ENCODE measurements at regions not wholly inside any gene's neighbourhood (a gene's known extent, or its start where the extent isn't known, plus 50 kb on each side); places are given as distances from the start of the nearest gene placed in this dataset.
A peak's percentile ranks its signal among the peaks of the same experiment; 100 is the strongest.
"Not testable (repeated sequence)": the region's sequence is repeated elsewhere in the genome, so short reads cannot be mapped to it uniquely, and the experiment has no call there.

DNA sequence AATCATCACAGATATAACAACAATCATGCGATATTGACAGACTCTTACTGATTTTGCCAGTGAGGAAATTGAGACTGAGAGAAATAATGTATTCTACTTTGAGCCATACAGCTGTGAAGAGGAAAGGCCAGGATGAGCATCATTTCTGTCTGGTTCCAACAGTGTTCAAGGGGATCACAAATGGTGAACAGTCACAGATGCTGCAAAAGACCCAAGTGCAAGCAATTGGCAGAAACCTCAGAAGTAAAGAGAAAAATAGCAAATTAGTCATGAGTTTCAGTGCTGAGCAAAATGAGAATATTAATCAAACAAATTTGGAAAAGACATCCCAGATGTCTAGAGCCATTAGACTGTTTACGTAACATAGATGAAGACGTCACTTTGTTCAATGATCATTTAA is 114.1 kb downstream of the RAB38 start:
- no peak for DNase-seq

GRCh38 chr11:88059326-88059725 is 115.9 kb downstream of the RAB38 start:
- no peak for DNase-seq

- DNase-seq, result no peak
These were observed 123.8 kb downstream of the RAB38 start for GRCh38 chr11:88051396-88051795.

- DNase-seq, result no peak
These were observed 125.0 kb downstream of the RAB38 start for GRCh38 chr11:88050247-88050646.

DNA sequence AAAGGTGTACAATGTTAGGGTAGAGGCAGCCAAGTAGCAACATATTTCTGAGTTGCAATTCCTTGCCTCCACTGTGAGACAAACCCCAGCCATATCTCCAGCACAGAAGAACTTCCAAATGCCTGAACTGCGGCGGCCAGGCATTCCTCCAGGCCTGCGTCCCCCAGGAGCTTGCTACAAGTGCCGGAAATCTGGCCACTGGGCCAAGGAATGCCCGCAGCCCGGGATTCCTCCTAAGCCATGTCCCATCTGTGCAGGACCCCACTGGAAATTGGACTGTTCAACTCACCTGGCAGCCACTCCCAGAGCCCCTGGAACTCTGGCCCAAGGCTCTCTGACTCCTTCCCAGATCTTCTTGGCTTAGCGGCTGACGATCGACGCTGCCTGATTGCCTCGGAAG is 130.0 kb downstream of the RAB38 start:
- not testable (repeated sequence) for DNase-seq

DNA sequence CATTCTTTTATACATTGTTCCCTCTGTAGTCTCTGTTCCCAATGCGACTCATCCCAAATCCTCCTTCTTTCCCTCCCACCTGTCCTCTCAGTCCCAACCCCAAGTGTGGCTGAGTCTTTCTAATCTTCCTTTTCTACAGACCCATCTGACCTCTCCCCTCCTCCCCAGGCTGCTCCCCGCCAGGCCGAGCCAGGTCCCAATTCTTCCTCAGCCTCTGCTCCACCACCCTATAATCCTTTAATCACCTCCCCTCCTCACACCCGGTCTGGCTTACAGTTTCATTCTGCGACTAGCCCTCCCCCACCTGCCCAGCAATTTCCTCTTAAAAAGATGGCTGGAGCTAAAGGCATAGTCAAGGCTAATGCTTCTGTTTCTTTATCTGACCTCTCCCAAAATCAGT is 130.6 kb downstream of the RAB38 start:
- not testable (repeated sequence) for DNase-seq

DNA sequence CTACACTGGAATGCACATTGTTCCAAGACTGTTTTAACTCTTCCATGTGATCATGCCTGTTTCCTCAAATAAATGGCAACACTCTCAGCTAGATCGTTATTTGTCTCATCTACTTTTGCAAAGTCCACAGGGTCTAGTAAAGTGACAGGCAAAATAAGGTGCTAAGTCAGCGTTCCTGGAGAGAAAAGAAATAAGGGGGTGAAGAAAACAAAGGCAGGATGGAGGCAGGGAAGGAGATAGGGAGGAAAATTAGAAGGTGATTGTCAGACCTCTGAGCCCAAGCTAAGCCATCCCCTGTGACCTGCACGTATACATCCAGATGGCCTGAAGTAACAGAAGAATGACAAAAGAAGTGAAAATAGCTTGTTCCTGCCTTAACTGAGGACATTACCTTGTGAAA is 132.1 kb downstream of the RAB38 start:
- DNase-seq, result no peak

- no peak for DNase-seq
These were observed 132.6 kb downstream of the RAB38 start for GRCh38 chr11:88042647-88043046.

DNA sequence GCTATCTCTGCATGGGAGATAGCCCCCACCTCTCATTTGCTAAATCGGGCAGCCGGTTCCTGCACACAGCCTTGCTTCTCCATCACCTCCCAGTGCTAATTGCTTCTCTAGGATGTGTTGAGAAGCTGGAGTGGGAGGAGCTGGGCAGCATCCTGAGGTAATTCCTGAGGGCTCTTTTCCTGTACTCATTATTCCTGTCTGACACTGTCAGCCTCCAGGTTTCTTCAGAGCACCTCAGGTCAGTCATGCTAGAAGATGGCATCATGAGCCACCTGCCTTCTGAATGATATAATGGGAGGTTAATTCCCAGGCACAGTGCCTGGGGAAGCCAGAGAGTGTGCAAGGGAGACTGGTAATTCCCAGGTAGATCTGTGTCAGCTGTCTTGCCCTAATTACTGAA is 133.0 kb downstream of the RAB38 start:
- no peak for DNase-seq

GRCh38 chr11:88041679-88042078 is 133.6 kb downstream of the RAB38 start:
- no peak for DNase-seq

DNA sequence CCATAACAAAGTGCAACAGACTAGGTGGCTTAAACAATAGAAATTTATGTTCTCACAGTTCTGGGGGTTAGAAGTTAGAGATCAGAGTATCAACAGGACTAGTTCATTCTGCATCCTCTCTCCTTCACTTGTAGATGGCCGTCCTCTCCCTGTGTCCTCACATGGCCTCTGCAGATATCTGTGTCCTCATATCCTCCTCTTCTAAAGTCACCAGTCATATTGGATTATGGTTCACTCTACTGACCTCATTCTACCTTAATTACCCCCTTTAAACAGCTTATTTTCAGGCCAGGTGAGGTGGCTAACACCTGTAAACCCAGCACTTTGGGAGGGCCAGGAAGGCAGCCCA is 135.1 kb downstream of the RAB38 start:
- no peak for DNase-seq

GRCh38 chr11:88039476-88040147 is 135.6 kb downstream of the RAB38 start:
- no peak for DNase-seq

GRCh38 chr11:88038063-88038462 is 137.2 kb downstream of the RAB38 start:
- DNase-seq, result no peak

GRCh38 chr11:88036701-88037100 is 138.5 kb downstream of the RAB38 start:
- DNase-seq, result no peak

DNA sequence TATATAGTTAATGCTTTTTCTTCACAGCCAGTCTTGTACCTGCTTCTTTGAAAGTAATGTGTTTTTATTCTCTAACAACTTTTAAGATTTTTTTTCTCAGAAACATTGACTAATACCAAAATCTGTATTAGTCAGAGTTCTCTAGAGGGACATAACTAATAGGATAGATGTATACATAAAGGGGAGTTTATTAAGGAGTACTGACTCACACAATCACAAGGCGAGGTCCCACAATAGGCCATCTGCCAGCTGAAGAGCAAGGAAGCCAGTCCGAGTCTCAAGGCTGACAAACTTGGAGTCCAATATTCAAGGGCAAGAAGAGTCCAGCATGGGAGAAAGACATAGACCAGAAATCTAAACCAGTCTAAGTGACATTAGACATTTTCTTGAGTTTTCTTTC is 140.0 kb downstream of the RAB38 start:
- DNase-seq, result no peak

DNA sequence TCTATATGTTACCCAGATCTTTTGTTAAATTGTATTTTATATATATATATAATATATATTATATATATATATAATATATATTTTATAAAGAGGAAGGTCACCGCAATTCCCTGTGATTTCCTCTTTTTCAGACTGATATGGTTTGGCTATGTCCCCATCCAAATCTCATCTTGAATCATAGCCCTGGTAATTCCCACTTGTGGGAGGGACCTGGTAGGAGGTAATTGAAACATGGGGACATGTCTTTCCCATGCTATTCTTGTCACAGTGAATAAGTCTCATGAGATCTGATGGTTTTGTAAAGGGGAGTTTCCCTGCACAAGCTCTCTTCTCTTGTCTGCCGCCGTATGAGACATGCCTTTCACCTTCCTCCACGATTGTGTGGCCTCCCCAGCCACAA is 157.6 kb downstream of the RAB38 start:
- DNase-seq, result no peak

DNA sequence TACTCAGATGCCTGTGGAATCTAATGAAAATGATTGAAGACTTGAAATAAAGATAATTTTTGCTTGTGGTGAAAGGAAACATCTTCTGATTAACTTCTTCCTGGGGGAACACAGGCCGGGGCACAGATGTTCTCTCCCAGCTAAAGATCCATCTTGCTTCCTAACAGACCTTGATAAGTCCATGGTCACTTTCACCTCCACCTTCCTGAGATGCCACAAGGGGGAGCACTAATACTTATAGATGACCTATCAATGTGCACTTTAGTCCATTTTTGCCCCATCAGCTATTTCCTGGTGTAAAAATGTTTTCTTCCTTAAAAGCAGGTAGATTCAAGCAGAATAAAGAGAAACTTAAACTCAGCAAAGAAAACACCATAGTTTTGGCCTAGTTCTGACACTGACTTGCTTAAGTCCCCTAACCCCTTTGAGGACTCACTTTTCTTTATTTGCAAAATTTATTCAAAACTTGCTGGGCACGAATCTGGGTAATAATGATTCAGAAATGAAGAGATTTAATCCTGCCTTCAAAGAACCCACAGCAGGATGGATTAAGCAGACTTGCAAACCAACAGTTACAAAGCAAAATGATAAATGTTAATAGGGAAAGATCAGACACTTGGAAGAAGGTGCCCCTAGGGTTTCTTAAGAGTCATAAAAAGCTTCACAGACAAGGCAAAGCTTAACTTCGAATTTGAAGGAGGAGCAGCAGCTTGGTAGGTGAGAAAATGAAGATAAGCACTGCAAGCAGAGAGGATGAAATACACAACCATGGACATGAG is 158.7 kb downstream of the RAB38 start:
- DNase-seq, result peak; percentile 24

GRCh38 chr11:88015170-88015569 is 160.1 kb downstream of the RAB38 start:
- DNase-seq, result no peak

- no peak for DNase-seq
These were observed 161.7 kb downstream of the RAB38 start for GRCh38 chr11:88013508-88014065.

DNA sequence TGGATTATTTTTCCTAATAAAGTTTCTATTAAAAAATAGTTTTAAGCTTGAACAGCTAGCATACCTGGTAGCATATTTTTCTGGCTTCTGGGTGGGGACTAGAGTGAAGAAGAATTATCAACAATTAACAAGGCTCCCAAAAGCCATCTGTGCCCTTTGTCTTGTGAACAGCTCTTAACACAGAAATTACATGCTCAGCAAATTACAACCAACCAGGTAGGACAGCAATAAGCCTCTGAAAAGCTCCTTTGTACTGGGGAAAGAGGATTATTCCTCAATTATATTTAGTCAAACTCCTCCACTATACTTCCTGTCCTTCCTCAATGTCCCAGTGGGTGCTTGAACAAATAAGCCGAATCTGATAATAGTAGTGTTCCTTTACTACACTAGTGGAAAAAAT is 162.8 kb downstream of the RAB38 start:
- DNase-seq, result no peak

GRCh38 chr11:87976009-87976408 is 199.2 kb downstream of the RAB38 start:
- DNase-seq, result no peak

DNA sequence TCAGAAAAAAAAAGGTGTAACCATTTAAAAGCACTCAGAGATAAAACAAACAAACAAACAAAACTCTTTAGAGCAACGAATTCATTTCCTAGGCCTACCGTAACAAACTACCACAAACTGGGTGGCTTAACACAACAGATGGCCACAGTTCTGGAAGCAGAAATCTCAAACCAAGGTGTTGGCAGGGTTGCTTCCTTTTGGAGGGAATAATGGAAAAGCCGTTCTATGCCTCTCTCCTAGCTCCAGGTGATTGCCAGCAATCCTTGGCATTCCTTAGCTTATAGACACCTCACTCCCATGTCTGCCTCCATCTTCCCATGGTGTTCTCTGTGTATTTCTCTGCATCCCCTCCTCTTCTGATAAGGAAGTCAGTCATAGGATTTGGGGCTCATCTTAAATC is 200.4 kb downstream of the RAB38 start:
- DNase-seq, result no peak

GRCh38 chr11:87972133-87972532 is 203.1 kb downstream of the RAB38 start:
- DNase-seq, result no peak

DNA sequence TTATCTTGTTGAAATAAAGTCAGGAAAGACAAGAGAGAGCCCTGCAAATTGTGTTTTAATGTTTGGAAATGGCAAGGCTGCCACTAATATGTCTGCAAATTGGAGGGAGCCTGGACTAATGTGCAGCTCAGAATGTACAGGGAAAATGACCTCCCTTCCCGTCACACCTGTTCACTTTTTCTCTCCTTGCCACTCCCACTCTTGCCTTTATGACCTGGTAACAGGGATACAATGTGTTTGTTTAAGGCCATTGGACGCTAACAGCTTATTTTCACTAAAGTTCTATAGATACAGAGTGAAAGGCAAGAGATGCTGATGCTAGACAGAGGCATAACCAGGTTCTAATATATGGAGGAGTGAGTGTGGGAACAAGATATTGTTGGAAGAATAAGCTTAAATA is 203.9 kb downstream of the RAB38 start:
- no peak for DNase-seq

GRCh38 chr11:87970762-87971161 is 204.5 kb downstream of the RAB38 start:
- DNase-seq, result no peak
